Right atrium auricular region (tissue), 2 donors: ENCODE measurements at regions not wholly inside any gene's neighbourhood (a gene's known extent, or its start where the extent isn't known, plus 50 kb on each side); places are given as distances from the start of the nearest gene placed in this dataset.

ENCODE experiments used
- DNase-seq: peaks from one replicate; pipeline ENCODE4 v3.0.0-alpha.2; 2019; ENCODE audit warnings: low spot score
- H3K27ac ChIP-seq, 2 donors: fragments of 200-600 bp; sonication (generic); 1 replicate in 1 of 2; 2 replicates in 1 of 2; pipeline ENCODE4 v1.5.1; 2016 to 2019
- H3K27me3 ChIP-seq, 2 donors: fragments of 200-600 bp; sonication (generic); one replicate each; pipeline versions ENCODE4 v1.5.1 to v1.6.0; 2017 to 2019
- H3K36me3 ChIP-seq: fragments of 200-600 bp; sonication (generic); one replicate; pipeline ENCODE4 v1.5.1; 2016
- H3K4me1 ChIP-seq, 2 donors: fragments of 200-600 bp; sonication (generic); one replicate each; pipeline versions ENCODE4 v1.5.1 to v1.6.0; 2017 to 2019
- H3K4me3 ChIP-seq, 2 donors: fragments of 200-600 bp; sonication (generic); 1 replicate in 1 of 2; 2 replicates in 1 of 2; pipeline ENCODE4 v1.5.1; 2017 to 2019; ENCODE audit warnings: mild to moderate bottlenecking in 1 of 2, moderate library complexity in 1 of 2
- H3K9me3 ChIP-seq, 2 donors: fragments of 200-600 bp; sonication (generic); one replicate each; pipeline ENCODE4 v1.5.1; 2019
- TF ChIP-seq, protein P1 (sequence below), 2 donors: fragments of 200-600 bp; sonication (generic); IDR thresholded peaks; one replicate each; pipeline ENCODE4 v1.5.1; 2019; ENCODE audit warnings: antibody characterized with exemption in 2 of 2

DNA sequence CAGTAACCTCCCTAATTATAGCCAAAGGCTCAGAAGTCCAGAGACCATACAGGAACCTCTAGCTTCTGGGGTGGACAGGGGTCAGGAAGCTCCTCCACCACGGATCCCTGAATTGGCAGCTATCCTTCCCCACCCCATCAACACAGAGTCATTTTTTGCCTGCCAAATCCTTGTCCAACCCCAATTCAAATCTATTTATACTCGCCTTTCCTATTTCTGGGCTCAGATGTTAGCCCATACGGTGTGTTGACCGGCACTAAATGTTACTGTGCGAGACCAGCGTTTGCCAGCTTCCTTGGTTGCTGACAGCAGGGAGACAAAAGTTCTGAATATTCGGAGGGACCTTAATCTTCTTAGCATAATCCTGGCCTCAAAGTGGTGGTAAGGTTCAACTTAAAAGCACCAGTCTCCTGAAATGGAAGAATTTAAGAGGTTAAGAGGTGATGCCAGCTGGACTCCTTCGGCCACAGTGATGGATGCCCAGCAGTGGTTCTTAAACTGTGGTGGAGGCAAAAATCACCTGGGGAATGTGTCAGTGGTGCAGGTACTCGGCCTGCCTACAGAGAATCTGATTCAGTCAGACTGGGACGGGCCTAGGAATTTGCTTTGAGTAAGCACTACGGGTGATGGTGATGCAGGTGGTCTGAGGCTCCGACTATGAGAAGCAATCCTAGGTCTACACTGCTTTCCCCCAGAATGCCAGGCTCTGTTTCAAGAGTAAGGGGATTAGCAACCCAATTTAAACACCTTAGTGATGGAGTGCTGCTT is 204.8 kb upstream of the MEF2C start:
- Histone ChIP-seq H3K4me1 (peaks cover 0 to 10% of the 10 kb centered on the region in 2 donors), H3K9me3 (no peaks in the 10 kb centered on the region), H3K36me3 (no peaks in the 10 kb centered on the region), H3K4me3 (no peak overlapping the region), H3K27me3 (no peaks in the 10 kb centered on the region), H3K27ac (no peak overlapping the region)
- DNase-seq = no peak
- TF ChIP-seq, protein P1, sequence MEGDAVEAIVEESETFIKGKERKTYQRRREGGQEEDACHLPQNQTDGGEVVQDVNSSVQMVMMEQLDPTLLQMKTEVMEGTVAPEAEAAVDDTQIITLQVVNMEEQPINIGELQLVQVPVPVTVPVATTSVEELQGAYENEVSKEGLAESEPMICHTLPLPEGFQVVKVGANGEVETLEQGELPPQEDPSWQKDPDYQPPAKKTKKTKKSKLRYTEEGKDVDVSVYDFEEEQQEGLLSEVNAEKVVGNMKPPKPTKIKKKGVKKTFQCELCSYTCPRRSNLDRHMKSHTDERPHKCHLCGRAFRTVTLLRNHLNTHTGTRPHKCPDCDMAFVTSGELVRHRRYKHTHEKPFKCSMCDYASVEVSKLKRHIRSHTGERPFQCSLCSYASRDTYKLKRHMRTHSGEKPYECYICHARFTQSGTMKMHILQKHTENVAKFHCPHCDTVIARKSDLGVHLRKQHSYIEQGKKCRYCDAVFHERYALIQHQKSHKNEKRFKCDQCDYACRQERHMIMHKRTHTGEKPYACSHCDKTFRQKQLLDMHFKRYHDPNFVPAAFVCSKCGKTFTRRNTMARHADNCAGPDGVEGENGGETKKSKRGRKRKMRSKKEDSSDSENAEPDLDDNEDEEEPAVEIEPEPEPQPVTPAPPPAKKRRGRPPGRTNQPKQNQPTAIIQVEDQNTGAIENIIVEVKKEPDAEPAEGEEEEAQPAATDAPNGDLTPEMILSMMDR (IDR thresholded peaks at IDR 0.05) = no peak

DNA sequence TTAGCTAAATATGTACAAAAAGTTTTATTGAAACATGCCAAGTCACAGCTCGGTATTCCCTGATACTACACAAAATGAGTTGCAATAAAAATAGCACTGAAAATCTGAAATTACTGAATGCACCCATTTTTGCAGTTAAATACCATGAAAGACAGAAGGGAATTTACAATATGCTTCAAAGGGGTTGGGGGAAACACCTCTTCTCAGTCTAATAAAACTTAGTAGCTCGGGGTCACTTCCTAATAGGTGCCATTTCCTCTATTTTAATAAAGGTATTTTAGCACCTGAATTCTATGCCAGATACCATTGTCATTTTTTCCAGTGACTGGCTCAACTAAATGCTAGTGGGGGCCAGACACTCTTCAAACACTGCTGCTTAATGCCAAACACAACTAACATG is 204.1 kb upstream of the MEF2C start:
- H3K27me3 ChIP-seq = no peaks in the 10 kb centered on the region
- peaks cover 0 to 10% of the 10 kb centered on the region in 2 donors for H3K4me1 ChIP-seq
- no peak overlapping the region for H3K4me3 ChIP-seq
- H3K36me3 ChIP-seq = no peaks in the 10 kb centered on the region
- no peak overlapping the region for H3K27ac ChIP-seq
- DNase-seq = no peak
- H3K9me3 ChIP-seq = no peaks in the 10 kb centered on the region
- TF ChIP-seq, protein P1 (IDR thresholded peaks at IDR 0.05) = no peak

DNA sequence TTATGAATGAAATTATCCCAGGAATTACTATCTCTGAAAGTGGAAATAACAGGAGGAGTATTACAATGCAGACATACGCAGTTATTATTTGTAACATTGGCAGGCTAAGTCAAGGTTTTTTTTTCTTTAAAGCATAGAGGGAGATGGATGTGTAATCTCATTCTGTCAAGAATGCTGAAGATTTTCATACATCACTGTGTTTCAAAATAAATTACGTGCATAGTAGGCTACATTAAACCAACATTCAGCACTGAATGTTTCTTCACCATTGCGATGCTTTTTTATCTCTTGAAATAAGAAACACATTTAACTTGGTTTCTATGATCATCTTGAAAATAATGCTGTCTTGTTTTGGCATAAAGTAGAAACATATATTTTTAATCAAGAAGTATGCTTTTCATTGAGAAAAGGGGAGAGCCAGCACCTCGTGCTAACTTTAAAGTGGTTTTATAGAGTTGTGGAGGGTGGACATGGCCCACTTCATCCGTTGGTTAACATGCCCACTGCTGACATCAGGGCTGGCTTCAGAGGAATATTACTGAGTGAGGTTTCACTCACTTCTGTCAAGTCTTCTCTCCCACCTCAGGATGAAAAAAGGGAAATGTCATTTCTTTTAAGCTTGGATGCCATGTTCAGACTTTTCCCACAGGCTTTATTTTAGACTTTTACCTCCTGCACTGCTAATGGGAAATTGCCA is 203.6 kb upstream of the MEF2C start:
- H3K36me3 ChIP-seq = no peaks in the 10 kb centered on the region
- no peak overlapping the region for H3K27ac ChIP-seq
- no peaks in the 10 kb centered on the region for H3K9me3 ChIP-seq
- no peak for DNase-seq
- TF ChIP-seq, protein P1 (IDR thresholded peaks at IDR 0.05) = no peak
- H3K27me3 ChIP-seq = no peaks in the 10 kb centered on the region
- H3K4me3 ChIP-seq = no peak overlapping the region
- H3K4me1 ChIP-seq = peaks cover 0 to 10% of the 10 kb centered on the region in 2 donors

DNA sequence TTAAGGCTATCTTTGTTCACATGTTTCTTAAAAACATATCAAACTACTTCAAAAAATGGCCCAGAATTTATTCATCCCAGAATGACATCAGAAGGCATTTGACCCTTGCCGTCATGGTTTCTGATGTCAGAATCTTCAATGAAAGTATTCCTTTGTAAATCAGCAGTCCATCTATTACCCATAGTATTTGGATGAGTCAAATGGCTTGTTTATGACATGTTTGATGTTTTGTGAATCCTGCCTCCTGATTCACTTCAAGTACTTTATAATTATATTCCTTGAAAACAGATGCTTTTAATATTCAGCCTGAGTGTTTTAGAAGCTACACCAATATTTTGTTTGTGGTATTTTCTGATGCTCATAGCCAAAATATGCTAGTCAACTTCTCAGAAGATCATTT is 200.8 kb upstream of the MEF2C start:
- DNase-seq = no peak
- peaks cover 0 to 10% of the 10 kb centered on the region in 2 donors for H3K4me1 ChIP-seq
- H3K36me3 ChIP-seq = no peaks in the 10 kb centered on the region
- no peaks in the 10 kb centered on the region for H3K27me3 ChIP-seq
- H3K4me3 ChIP-seq = no peak overlapping the region
- no peaks in the 10 kb centered on the region for H3K9me3 ChIP-seq
- no peak overlapping the region for H3K27ac ChIP-seq
- TF ChIP-seq, protein P1 (IDR thresholded peaks at IDR 0.05) = no peak

DNA sequence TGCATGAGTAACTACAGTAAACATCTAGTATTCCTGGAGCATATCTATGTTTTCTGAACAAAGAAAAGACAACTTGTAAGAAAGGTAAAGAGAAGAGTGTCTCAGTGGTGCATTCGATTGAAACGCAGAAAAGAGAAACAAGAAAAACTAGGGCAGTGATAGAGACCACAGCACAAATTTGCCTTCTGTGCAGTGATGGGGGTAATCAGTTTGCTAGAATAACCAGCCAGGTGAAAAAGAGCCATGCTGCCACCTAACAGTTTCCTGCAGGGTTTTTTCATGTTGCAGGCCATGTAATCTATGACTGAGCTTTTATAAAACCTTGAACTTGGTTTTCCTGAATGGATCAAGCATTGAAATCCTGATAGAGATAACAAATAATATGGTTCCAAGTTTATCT is 198.4 kb upstream of the MEF2C start:
- no peak overlapping the region for H3K4me3 ChIP-seq
- H3K4me1 ChIP-seq = no peaks in the 10 kb centered on the region
- H3K36me3 ChIP-seq = no peaks in the 10 kb centered on the region
- H3K27me3 ChIP-seq = no peaks in the 10 kb centered on the region
- no peak for DNase-seq
- TF ChIP-seq, protein P1 (IDR thresholded peaks at IDR 0.05) = no peak
- no peaks in the 10 kb centered on the region for H3K9me3 ChIP-seq
- no peak overlapping the region for H3K27ac ChIP-seq
